CD4-positive, CD25-positive, alpha-beta regulatory T cell (primary cell): ENCODE measurements at regions not wholly inside any gene's neighbourhood (a gene's known extent, or its start where the extent isn't known, plus 50 kb on each side); places are given as distances from the start of the nearest gene placed in this dataset.

Experiments
- ATAC-seq, 2 donors: fragments of 150-1000 bp; cut with Tn5 transposase; one replicate each; pipeline ENCODE4 v1.10.0; 2021; ENCODE audit warnings: low read depth in 2 of 2, moderate number of reproducible peaks in 2 of 2, moderate library complexity in 1 of 2
- DNase-seq, 3 donors: peaks; one replicate each; pipeline versions ENCODE4 v3.0.0 to v3.0.0-alpha.2; 2012 to 2022; ENCODE audit warnings: mixed read lengths in 1 of 3
- H3K27ac ChIP-seq: one replicate; pipeline ENCODE4 v1.7.0; 2013; ENCODE audit warnings: mild to moderate bottlenecking, low read length; ENCODE audit not compliant: insufficient read depth, poor library complexity, severe bottlenecking
- H3K27me3 ChIP-seq: one replicate; pipeline ENCODE4 v1.7.0; 2013; ENCODE audit warnings: low read length; ENCODE audit not compliant: control insufficient read depth, insufficient read depth
- H3K36me3 ChIP-seq: one replicate; pipeline ENCODE4 v1.7.0; 2013; ENCODE audit warnings: mild to moderate bottlenecking, low read length, moderate library complexity; ENCODE audit not compliant: control insufficient read depth, insufficient read depth
- H3K4me1 ChIP-seq: 2 replicates; pipeline ENCODE4 v1.7.0; 2013; ENCODE audit warnings: mild to moderate bottlenecking, low read length; ENCODE audit not compliant: insufficient read depth, control insufficient read depth, poor library complexity, severe bottlenecking
- H3K4me3 ChIP-seq: one replicate; pipeline ENCODE4 v1.7.0; 2013; ENCODE audit warnings: low read depth, mild to moderate bottlenecking, low read length, moderate library complexity
- H3K9me3 ChIP-seq, 2 experiments: 1 replicate in 1 of 2; 2 replicates in 1 of 2; pipeline ENCODE4 v1.7.0; 2013; ENCODE audit warnings: low read length in 2 of 2, mild to moderate bottlenecking in 1 of 2, moderate library complexity in 1 of 2; ENCODE audit not compliant: control insufficient read depth in 2 of 2
- H3K27ac Mint-ChIP-seq, 3 donors: one replicate each; pipeline ENCODE4 v1.8.0; 2020 to 2022; ENCODE audit warnings: mild to moderate bottlenecking in 3 of 3, mixed read lengths in 3 of 3, moderate library complexity in 2 of 3
- H3K27me3 Mint-ChIP-seq: one replicate; pipeline ENCODE4 v1.8.0; 2022; ENCODE audit warnings: mild to moderate bottlenecking, mixed read lengths
- H3K36me3 Mint-ChIP-seq: one replicate; pipeline ENCODE4 v1.8.0; 2020; ENCODE audit warnings: mixed read lengths
- H3K4me1 Mint-ChIP-seq, 4 donors: one replicate each; pipeline ENCODE4 v1.8.0; 2020 to 2022; ENCODE audit warnings: mixed read lengths in 4 of 4, mild to moderate bottlenecking in 1 of 4
- H3K4me3 Mint-ChIP-seq, 4 donors: one replicate each; pipeline ENCODE4 v1.8.0; 2020 to 2022; ENCODE audit warnings: mild to moderate bottlenecking in 4 of 4, mixed read lengths in 4 of 4, moderate library complexity in 3 of 4
- H3K9me3 Mint-ChIP-seq, 7 donors: one replicate each; pipeline ENCODE4 v1.8.0; 2020 to 2022; ENCODE audit warnings: mixed read lengths in 7 of 7, mild to moderate bottlenecking in 3 of 7, moderate library complexity in 2 of 7

DNA sequence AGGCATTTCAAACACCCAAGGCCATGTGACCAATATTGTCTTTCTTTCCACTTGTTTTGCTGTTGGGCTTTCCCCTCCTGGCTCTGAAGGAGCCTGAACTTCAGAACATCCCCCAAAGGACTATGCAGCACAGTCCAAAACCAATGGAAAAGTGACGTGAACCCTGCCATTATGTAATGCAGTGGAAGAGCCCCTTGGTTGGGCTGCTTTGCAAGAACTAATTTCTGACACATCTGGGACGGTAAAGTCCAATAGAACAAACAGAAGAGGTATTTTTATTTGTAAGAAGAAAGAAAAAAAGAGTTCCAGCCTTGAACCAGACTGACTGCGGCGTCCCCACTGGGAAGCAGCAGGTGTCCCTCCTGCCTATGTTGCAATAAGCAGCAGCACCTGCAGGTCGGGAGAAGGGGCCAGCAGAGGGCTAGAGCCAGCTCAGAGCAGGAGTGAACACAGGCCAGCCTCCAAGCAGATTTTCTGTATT, 116.7 kb downstream of the CDC7 start:
- no peak overlapping the region for H3K4me3 ChIP-seq
- no peaks in the 10 kb centered on the region for H3K36me3 ChIP-seq
- Mint-ChIP-seq H3K27ac (no peak overlapping the region), H3K9me3 (no peaks in the 10 kb centered on the region), H3K4me1 (peaks cover 0 to 3% (median 0%) of the 10 kb centered on the region in 4 donors), H3K36me3 (no peaks in the 10 kb centered on the region), H3K4me3 (no peak overlapping the region), H3K27me3 (peaks cover 6% of the 10 kb centered on the region)
- H3K4me1 ChIP-seq, result no peaks in the 10 kb centered on the region
- no peak overlapping the region for H3K27ac ChIP-seq
- no peak for ATAC-seq
- no peaks in the 10 kb centered on the region for H3K9me3 ChIP-seq
- H3K27me3 ChIP-seq, result peaks cover 4% of the 10 kb centered on the region
- DNase-seq, result no peak

DNA sequence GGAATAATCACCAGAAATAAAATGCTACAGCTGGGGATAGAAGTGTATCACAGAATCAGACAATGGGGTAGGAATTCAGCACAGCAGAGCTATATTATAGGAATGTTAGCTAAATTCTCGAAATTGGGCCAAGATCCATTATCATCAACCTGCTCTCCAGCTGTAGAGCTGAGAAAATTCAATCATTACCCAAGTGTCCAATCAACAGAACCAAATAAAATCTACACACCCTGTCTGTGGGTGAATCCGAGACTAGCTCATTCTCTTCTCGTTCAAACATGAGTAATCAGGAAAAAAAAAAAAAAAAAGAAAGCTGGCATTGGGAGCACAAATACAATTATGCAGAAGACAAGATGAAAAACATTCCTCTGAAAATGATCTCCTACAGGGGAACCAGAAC, 119.2 kb downstream of the CDC7 start:
- DNase-seq (no peak), ATAC-seq (no peak)
- Histone ChIP-seq H3K9me3 (no peaks in the 10 kb centered on the region), H3K4me3 (no peak overlapping the region), H3K36me3 (no peaks in the 10 kb centered on the region), H3K27me3 (peaks cover 7% of the 10 kb centered on the region), H3K27ac (no peak overlapping the region), H3K4me1 (no peaks in the 10 kb centered on the region)
- H3K27ac Mint-ChIP-seq, result no peak overlapping the region
- H3K4me3 Mint-ChIP-seq, result no peak overlapping the region
- H3K9me3 Mint-ChIP-seq, result peaks cover 0 to 5% (median 0%) of the 10 kb centered on the region in 7 donors
- peaks cover 20% of the 10 kb centered on the region for H3K27me3 Mint-ChIP-seq
- H3K4me1 Mint-ChIP-seq, result peaks cover 0 to 3% (median 0%) of the 10 kb centered on the region in 4 donors
- H3K36me3 Mint-ChIP-seq, result no peaks in the 10 kb centered on the region

DNA sequence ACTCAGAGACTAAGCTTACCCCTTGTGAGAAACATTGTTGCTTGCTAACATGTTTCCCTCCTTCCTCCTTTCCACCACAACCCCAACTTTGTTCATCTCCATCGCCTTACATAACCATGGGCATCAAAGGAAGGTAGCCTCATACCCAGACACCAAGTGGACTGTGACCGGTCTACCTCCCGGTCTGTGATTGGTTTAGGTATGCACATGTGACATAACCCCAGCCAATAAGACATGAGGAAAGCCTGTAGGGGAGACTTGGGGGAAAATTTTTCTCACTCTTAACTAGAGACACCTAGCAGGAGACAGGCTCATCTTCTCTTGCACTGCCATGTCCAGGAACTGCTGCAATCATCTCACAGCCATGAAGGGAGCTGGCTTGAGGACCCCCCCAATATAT, 120.7 kb downstream of the CDC7 start:
- H3K4me1 Mint-ChIP-seq, result peaks cover 0 to 3% (median 0%) of the 10 kb centered on the region in 4 donors
- no peaks in the 10 kb centered on the region for H3K36me3 Mint-ChIP-seq
- peak overlapping the region in 1 of 3 donors; percentile 23 for H3K27ac Mint-ChIP-seq

DNA sequence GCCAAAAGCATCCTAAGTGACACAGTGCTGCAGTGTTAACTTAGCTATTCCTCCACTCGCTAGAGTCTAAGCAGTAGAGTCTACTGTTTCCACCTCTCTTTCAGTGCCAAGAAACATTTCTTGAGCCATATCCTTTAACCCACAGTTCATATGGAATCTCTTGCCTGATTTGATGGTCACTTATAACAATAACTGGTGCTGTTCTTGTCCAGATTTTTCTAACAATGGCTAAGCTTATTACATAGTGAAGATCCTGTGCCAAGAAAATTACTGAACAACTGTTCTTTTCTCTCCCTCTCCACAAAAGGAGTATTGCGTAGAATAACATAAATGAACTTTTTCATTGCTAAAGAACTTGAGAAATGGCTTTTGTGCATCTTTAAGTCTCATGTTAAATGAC, 121.3 kb downstream of the CDC7 start:
- Histone ChIP-seq H3K36me3 (no peaks in the 10 kb centered on the region), H3K4me3 (no peak overlapping the region), H3K27ac (no peak overlapping the region), H3K27me3 (peaks cover 5% of the 10 kb centered on the region), H3K9me3 (no peaks in the 10 kb centered on the region), H3K4me1 (no peaks in the 10 kb centered on the region)
- H3K4me3 Mint-ChIP-seq, result no peak overlapping the region
- no peak overlapping the region for H3K27ac Mint-ChIP-seq
- H3K4me1 Mint-ChIP-seq, result peaks cover 0 to under 1% (median 0%) of the 10 kb centered on the region in 4 donors
- no peak for ATAC-seq
- DNase-seq, result no peak
- H3K27me3 Mint-ChIP-seq, result peaks cover 24% of the 10 kb centered on the region
- H3K9me3 Mint-ChIP-seq, result peaks cover 0 to 5% (median 0%) of the 10 kb centered on the region in 7 donors
- H3K36me3 Mint-ChIP-seq, result no peaks in the 10 kb centered on the region

More for the DNA sequence above, 120.7 kb downstream of the CDC7 start:
- H3K4me3 Mint-ChIP-seq, result no peak overlapping the region
- H3K4me3 ChIP-seq, result no peak overlapping the region
- ATAC-seq (no peak), DNase-seq (no peak)
- peaks cover 0 to 5% (median 0%) of the 10 kb centered on the region in 7 donors for H3K9me3 Mint-ChIP-seq
- no peak overlapping the region for H3K27ac ChIP-seq
- H3K27me3 ChIP-seq, result peaks cover 7% of the 10 kb centered on the region
- no peaks in the 10 kb centered on the region for H3K9me3 ChIP-seq
- H3K36me3 ChIP-seq, result no peaks in the 10 kb centered on the region
- H3K4me1 ChIP-seq, result no peaks in the 10 kb centered on the region
- H3K27me3 Mint-ChIP-seq, result peaks cover 20% of the 10 kb centered on the region

DNA sequence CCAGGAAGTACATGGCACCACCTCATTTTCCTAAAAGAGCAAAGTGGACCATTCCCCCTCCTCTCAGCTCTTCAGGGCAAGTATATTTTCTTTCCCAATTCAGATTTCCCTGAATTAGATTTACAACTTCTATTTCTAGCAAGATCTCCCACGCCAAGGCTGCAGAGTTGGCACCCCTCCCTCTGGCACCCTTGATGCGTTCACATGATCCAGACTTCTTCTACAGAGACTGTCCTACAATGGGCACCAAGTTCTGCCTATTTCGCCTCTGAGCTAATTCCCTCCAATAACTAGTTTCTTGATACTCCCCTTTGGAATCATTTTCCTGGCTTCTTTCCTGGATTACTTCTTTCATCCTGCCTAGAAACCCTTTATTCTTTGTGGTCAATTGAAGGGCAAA, 122.0 kb downstream of the CDC7 start:
- peaks cover 5% of the 10 kb centered on the region for H3K27me3 ChIP-seq
- H3K4me1 Mint-ChIP-seq, result no peaks in the 10 kb centered on the region
- H3K27ac Mint-ChIP-seq, result peak overlapping the region in 1 of 3 donors; percentile 20
- ATAC-seq (no peak), DNase-seq (no peak)
- no peaks in the 10 kb centered on the region for H3K4me1 ChIP-seq
- no peaks in the 10 kb centered on the region for H3K36me3 Mint-ChIP-seq
- no peak overlapping the region for H3K4me3 ChIP-seq
- H3K27ac ChIP-seq, result no peak overlapping the region
- H3K9me3 Mint-ChIP-seq, result peaks cover 0 to 5% (median 0%) of the 10 kb centered on the region in 7 donors
- H3K27me3 Mint-ChIP-seq, result peaks cover 28% of the 10 kb centered on the region
- no peaks in the 10 kb centered on the region for H3K36me3 ChIP-seq
- H3K9me3 ChIP-seq, result no peaks in the 10 kb centered on the region
- peak overlapping the region in 1 of 4 donors; percentile 64 for H3K4me3 Mint-ChIP-seq

DNA sequence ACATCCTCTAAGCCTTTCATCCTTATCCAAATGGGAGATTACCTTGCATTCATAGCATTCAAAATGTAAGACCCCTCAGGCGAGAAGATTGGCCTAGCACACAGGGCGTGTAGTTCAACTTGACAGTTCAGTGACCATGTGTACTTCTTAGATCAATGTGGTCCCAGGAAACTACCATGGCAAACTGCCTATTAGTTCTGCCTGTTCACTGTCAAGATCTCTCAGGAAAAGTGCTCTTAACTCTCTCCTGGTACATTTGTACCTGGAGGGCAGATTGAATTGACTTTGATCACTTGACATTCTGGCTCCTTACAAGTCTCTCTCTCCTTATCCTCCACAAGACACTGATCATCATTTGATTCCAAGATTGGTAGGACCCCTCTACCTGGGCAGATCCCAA, 122.4 kb downstream of the CDC7 start:
- no peak overlapping the region for H3K4me3 Mint-ChIP-seq
- H3K9me3 Mint-ChIP-seq, result peaks cover 0 to 5% (median 0%) of the 10 kb centered on the region in 7 donors

DNA sequence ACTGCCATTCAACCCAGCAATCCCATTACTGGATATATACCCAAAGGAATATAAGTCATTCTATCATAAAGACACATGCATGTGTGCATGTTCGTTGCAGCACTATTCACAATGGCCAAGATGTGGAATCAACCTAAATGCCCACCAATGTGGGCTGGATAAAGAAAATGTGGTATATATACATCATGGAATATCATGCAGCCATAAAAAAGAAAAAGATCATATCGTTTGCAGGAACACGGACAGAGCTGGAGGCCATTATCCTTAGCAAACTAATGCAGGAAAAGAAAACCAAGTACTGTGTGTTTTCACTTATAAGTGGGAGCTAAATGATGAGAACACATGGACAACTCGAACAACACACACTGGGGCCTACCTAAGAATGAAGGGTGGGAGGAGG, 123.7 kb downstream of the CDC7 start:
- Histone ChIP-seq H3K9me3 (no peaks in the 10 kb centered on the region), H3K27ac (no peak overlapping the region), H3K36me3 (no peaks in the 10 kb centered on the region), H3K4me1 (no peaks in the 10 kb centered on the region), H3K27me3 (peaks cover 5% of the 10 kb centered on the region), H3K4me3 (no peak overlapping the region)
- ATAC-seq (no peak), DNase-seq (no peak)
- peaks cover 28% of the 10 kb centered on the region for H3K27me3 Mint-ChIP-seq
- H3K36me3 Mint-ChIP-seq, result no peaks in the 10 kb centered on the region
- H3K4me1 Mint-ChIP-seq, result no peaks in the 10 kb centered on the region
- no peak overlapping the region for H3K4me3 Mint-ChIP-seq
- H3K9me3 Mint-ChIP-seq, result peaks cover 0 to 5% (median 0%) of the 10 kb centered on the region in 7 donors
- no peak overlapping the region for H3K27ac Mint-ChIP-seq

More for the DNA sequence above, 122.4 kb downstream of the CDC7 start:
- Mint-ChIP-seq H3K27me3 (peaks cover 28% of the 10 kb centered on the region), H3K27ac (no peak overlapping the region), H3K4me1 (no peaks in the 10 kb centered on the region), H3K36me3 (no peaks in the 10 kb centered on the region)
- Histone ChIP-seq H3K36me3 (no peaks in the 10 kb centered on the region), H3K27ac (no peak overlapping the region), H3K27me3 (peaks cover 5% of the 10 kb centered on the region), H3K4me3 (no peak overlapping the region), H3K9me3 (no peaks in the 10 kb centered on the region), H3K4me1 (no peaks in the 10 kb centered on the region)
- ATAC-seq (no peak), DNase-seq (no peak)
